ENCODE measurements at regions not wholly inside any gene's neighbourhood (a gene's known extent, or its start where the extent isn't known, plus 50 kb on each side); places are given as distances from the start of the nearest gene placed in this dataset.
"Not testable (repeated sequence)": the region's sequence is repeated elsewhere in the genome, so short reads cannot be mapped to it uniquely, and the experiment has no call there.

DNA sequence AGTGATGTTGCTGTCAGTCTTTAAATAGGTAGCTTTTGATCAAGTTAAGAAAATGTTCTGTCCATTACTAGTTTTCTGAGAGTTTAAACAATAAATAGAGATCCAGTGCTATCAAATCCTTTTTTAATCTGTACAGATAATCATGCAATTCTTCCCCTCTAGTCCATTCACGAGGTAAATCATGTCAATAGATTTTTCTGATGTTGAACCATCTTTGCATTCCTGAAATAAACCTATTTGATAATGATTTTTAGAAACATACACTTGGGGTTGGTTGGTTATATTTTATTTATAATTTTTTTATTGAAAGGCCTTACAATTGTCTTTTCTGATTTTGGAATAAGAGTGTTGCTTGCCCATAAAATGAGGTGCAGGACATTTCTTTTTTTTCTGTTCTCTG is 95.0 kb downstream of the FAM53A start:
- no peak for DNase-seq (ENCODE audit: insufficient read length, low spot score)
- FAIRE-seq: no peak
- no peak for TF ChIP-seq PAX5 (IDR thresholded peaks at IDR 0.05; ENCODE audit: insufficient read depth, low read length, severe bottlenecking)
- TF ChIP-seq POLR2AphosphoS5 (IDR thresholded peaks at IDR 0.05; ENCODE audit: low read depth, low read length): no peak
- no peak for TF ChIP-seq SPI1 (IDR thresholded peaks at IDR 0.05; ENCODE audit: low read depth, low read length)
- TF ChIP-seq POLR2A (IDR thresholded peaks at IDR 0.05; ENCODE audit: low read depth, low read length): no peak
- TF ChIP-seq POU2F2 (IDR thresholded peaks at IDR 0.05; ENCODE audit: low read depth, low read length): no peak
- no peak for TF ChIP-seq TAF1 (IDR thresholded peaks at IDR 0.05; ENCODE audit: low read depth, low read length)

DNA sequence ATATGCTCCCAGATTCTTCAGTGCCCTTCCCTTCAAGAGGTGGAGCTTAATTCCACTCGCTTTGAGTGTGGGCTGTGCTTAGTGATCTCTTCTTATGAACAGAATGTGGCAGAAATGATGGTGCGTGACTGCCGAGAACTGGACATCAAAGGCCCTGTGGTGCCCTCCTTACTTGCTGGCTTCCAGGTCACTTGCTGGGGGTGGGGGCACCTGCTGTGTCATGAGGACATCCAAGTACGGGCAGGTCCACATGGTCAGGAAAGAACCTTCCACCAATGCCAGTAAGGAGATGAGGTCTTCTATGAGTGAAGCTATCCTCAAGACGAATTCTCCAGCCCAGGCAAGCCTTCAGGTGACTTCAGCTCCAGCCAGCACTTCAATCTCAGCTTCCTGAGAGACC is 95.8 kb downstream of the FAM53A start:
- TF ChIP-seq POLR2AphosphoS5 (IDR thresholded peaks at IDR 0.05; ENCODE audit: low read depth, low read length) (no peak), TAF1 (IDR thresholded peaks at IDR 0.05; ENCODE audit: low read depth, low read length) (no peak)
- FAIRE-seq (no peak), DNase-seq (ENCODE audit: insufficient read length, low spot score) (no peak)

GRCh38 chr4:1584498-1584897 is 99.6 kb downstream of the FAM53A start:
- DNase-seq (ENCODE audit: insufficient read length, low spot score) (no peak), FAIRE-seq (no peak)
- no peak for TF ChIP-seq TAF1 (IDR thresholded peaks at IDR 0.05; ENCODE audit: low read depth, low read length)
- no peak for TF ChIP-seq SPI1 (IDR thresholded peaks at IDR 0.05; ENCODE audit: low read depth, low read length)
- TF ChIP-seq POU2F2 (IDR thresholded peaks at IDR 0.05; ENCODE audit: low read depth, low read length): no peak
- no peak for TF ChIP-seq POLR2AphosphoS5 (IDR thresholded peaks at IDR 0.05; ENCODE audit: low read depth, low read length)
- TF ChIP-seq POLR2A (IDR thresholded peaks at IDR 0.05; ENCODE audit: low read depth, low read length): no peak
- TF ChIP-seq PAX5 (IDR thresholded peaks at IDR 0.05; ENCODE audit: insufficient read depth, low read length, severe bottlenecking): no peak

DNA sequence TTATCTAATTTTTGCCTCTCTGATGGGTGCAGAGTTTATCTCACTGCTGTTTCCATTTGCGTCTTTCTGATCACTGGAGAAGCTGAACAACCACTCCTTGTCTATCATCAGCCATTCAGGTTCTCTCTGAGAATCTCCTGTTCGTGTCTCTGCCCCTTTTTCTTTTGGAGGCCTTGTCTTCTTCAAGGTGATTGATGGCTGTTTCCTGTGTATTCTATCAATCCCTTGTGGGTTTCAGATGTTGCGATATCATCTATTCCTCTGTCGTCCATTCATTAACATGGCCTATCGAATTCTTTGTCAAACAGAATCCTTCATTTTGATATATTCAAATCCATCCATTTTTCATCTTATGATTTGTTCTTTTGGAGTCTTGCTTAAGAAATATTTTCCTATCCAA is 100.3 kb downstream of the FAM53A start:
- DNase-seq (ENCODE audit: insufficient read length, low spot score): no peak
- FAIRE-seq: no peak
- TF ChIP-seq TAF1 (IDR thresholded peaks at IDR 0.05; ENCODE audit: low read depth, low read length) (no peak), PAX5 (IDR thresholded peaks at IDR 0.05; ENCODE audit: insufficient read depth, low read length, severe bottlenecking) (no peak), POLR2AphosphoS5 (IDR thresholded peaks at IDR 0.05; ENCODE audit: low read depth, low read length) (no peak), POLR2A (IDR thresholded peaks at IDR 0.05; ENCODE audit: low read depth, low read length) (no peak), SPI1 (IDR thresholded peaks at IDR 0.05; ENCODE audit: low read depth, low read length) (no peak), POU2F2 (IDR thresholded peaks at IDR 0.05; ENCODE audit: low read depth, low read length) (no peak)

- FAIRE-seq (no peak), DNase-seq (ENCODE audit: insufficient read length, low spot score) (no peak)
- no peak for TF ChIP-seq POLR2A (IDR thresholded peaks at IDR 0.05; ENCODE audit: low read depth, low read length)
- no peak for TF ChIP-seq PAX5 (IDR thresholded peaks at IDR 0.05; ENCODE audit: insufficient read depth, low read length, severe bottlenecking)
- no peak for TF ChIP-seq SPI1 (IDR thresholded peaks at IDR 0.05; ENCODE audit: low read depth, low read length)
- TF ChIP-seq POLR2AphosphoS5 (IDR thresholded peaks at IDR 0.05; ENCODE audit: low read depth, low read length): no peak
- TF ChIP-seq TAF1 (IDR thresholded peaks at IDR 0.05; ENCODE audit: low read depth, low read length): no peak
- no peak for TF ChIP-seq POU2F2 (IDR thresholded peaks at IDR 0.05; ENCODE audit: low read depth, low read length)
Observed at GRCh38 chr4:1583051-1583785, 100.9 kb downstream of the FAM53A start.

DNA sequence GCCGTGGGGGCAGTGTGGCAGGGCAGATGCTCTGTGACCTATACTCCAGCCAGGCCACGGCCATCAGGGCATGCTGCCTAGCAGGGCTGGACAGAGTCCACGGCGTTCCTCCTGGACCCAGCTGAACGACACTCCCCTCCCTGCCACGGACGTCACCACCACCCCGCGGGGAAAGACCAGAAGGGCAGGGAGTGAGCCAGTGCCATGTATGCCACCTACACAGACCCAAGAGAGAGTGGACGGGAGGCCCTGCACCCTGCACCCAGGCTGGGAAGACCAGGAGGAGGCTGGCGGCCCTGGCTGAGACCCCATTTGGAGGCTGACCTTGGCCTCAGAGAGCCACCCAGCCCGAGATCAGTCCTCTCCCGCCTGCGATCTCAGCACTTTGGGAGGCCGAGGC is 101.9 kb downstream of the FAM53A start:
- TF ChIP-seq POLR2A (IDR thresholded peaks at IDR 0.05; ENCODE audit: low read depth, low read length) (no peak), POU2F2 (IDR thresholded peaks at IDR 0.05; ENCODE audit: low read depth, low read length) (no peak), POLR2AphosphoS5 (IDR thresholded peaks at IDR 0.05; ENCODE audit: low read depth, low read length) (no peak), SPI1 (IDR thresholded peaks at IDR 0.05; ENCODE audit: low read depth, low read length) (no peak), TAF1 (IDR thresholded peaks at IDR 0.05; ENCODE audit: low read depth, low read length) (no peak), PAX5 (IDR thresholded peaks at IDR 0.05; ENCODE audit: insufficient read depth, low read length, severe bottlenecking) (no peak)
- DNase-seq (ENCODE audit: insufficient read length, low spot score): no peak
- no peak for FAIRE-seq

GRCh38 chr4:1581164-1581894 is 102.8 kb downstream of the FAM53A start:
- DNase-seq (ENCODE audit: insufficient read length, low spot score); FAIRE-seq: not testable (repeated sequence)

DNA sequence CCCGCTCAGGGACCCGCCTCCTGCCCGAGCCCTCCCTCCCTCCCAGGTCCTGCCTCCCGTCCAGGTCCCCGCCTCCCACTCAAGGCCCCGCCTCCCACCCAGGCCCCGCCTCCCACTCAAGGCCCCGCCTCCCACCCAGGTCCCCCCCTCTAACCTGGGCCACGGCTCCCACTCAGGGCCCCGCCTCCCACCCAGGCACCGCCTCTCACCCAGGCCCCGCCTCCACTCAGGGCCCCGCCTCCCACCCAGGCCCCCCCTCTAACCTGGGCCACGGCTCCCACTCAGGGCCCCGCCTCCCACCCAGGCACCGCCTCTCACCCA is 103.5 kb downstream of the FAM53A start:
- DNase-seq (ENCODE audit: insufficient read length, low spot score); FAIRE-seq: not testable (repeated sequence)

GRCh38 chr4:1579901-1580691 is 104.0 kb downstream of the FAM53A start:
- no peak for TF ChIP-seq SPI1 (IDR thresholded peaks at IDR 0.05; ENCODE audit: low read depth, low read length)
- no peak for TF ChIP-seq TAF1 (IDR thresholded peaks at IDR 0.05; ENCODE audit: low read depth, low read length)
- no peak for TF ChIP-seq POLR2AphosphoS5 (IDR thresholded peaks at IDR 0.05; ENCODE audit: low read depth, low read length)
- TF ChIP-seq PAX5 (IDR thresholded peaks at IDR 0.05; ENCODE audit: insufficient read depth, low read length, severe bottlenecking): no peak
- no peak for TF ChIP-seq POU2F2 (IDR thresholded peaks at IDR 0.05; ENCODE audit: low read depth, low read length)
- no peak for TF ChIP-seq POLR2A (IDR thresholded peaks at IDR 0.05; ENCODE audit: low read depth, low read length)
- FAIRE-seq (no peak), DNase-seq (ENCODE audit: insufficient read length, low spot score) (no peak)

Measured in GM12891 (cell line).